Endothelial cell of hepatic sinusoid (primary cell): ENCODE measurements at regions not wholly inside any gene's neighbourhood (a gene's known extent, or its start where the extent isn't known, plus 50 kb on each side); places are given as distances from the start of the nearest gene placed in this dataset.

ENCODE experiments used
- in situ Hi-C: cut with HindIII; loops from 2 replicates; pipeline ENCODE4 v1.10.0; 2017; ENCODE audit warnings: low sequenced_read_pairs

DNA sequence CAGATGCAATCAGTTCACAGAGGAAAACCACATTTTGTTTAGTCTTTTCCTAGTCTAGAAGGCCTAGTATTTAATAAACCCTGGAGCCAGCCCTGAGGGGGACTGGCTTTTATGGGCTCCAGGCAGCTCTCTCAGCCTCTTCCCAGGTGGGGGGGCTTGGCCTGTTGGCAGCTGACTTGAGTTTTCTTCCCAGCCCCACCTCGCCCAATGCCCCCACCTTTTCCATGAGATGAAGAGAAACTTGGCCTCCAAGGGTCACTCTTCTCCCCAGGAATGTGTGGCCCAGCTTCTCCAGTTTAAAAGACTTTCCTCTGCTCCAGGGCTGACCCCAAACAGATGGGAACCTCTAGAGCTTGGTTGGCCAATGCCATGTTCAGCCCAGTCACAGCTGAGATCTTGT, 196.1 kb downstream of the BMP7 start:
- in situ Hi-C loops = no loop called here

DNA sequence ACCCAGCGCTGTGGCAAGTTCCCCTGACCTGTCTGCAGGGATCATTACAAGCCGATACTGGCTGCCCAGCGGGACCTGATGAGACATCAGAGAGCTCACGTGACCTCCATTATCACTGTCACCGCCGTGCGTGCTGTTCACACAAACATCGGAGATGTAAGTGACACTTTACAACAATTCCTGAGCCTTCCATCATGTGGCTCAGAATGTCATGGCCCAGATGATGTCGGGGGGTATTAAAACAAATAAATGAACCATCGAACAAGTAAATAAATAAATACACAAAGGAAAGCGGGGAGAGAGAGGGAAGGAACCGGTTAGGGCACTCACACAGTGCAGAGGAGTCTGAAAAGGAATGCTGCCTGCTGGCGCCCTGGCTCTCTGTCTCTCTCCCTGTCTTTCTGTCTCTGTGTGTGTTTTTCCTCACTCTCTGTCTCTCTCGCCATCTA, 195.1 kb downstream of the BMP7 start:
- in situ Hi-C loops = no loop called here

DNA sequence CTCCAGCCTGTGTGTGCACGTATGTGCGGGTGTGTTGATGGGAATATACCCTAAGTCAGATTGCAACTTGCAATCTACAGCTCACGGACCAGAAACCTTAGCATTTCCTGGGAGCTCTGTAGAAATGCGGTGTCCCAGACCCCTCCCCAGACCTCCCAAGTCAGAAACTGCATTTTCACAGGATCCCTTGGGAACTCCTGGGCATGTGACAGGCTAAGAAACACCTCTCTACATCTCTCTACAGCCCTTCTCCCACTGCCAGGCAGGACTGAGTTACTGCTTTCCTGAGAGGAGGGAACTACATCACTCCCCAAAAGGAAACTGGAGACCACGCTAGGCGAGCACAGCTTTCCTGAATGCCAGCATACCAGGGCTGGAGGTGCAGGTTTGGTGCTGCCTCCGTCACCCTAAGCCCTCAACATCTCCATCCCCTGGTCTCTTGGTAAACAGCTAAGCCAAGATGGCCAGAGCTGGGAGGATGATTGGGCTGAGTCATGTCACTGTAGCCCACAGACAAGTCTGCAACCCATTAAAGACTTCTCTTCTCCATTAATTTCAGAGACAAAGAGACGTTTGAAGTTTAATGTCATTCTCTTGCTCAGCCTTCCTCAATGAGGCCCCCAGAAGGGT, 194.4 kb downstream of the BMP7 start:
- in situ Hi-C loops = no loop called here

DNA sequence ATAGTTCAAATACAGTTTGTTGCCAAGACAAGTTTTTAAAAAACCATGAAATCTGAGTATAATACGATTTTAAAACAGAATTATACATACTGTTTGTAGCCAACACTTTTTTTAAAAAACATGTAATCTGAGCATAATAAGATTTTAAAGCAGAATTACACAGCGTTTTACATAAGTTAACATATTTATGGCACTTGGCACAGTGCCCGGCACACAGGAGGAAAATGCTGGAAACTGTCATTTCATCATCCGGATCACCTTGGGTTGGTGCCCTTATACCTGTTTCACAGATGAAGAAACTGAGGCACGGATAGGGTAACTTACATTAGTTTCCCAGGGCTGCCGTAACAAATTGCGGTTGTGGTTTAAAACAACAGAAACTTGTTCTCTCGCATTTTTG, 193.0 kb downstream of the BMP7 start:
- in situ Hi-C loops = no loop called here

DNA sequence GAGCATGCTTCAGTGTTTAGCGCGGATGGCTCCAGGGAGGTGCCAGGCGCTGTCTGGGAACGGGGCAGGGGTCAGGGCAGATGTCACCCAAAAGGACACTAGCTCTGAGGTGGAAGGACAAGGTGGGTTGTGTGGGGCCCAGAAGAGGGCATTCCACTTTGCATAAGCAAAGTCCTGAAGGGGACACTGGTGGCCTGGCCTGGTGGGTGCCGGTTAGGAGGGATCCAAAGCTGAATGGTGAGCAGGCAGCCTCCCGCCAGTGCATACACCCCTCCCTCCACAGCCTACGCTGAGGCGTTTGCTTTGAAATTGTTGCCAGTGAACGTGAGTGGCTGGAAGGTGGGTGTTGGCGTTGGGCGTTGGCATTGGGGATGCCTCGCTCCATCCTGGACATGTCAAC, 192.1 kb downstream of the BMP7 start:
- in situ Hi-C loops = no loop called here

DNA sequence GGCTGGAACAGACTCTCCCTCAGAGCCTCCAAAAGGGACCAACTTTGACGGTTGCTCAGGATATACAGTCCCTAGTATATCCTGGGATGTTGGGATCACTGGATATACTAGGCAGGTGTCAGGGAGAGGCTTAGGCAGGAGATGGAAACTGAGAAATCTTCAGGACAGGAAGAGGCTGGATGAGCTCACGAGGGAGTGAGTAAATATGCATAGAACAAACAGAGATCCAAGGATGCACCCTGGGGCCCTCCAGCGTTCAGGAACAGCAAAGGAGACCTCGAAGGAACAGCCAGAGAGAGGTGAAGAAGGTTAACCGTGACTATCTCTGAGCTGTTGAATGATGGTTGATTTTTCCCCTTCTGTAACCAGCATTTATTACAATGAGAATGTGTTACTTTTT, 191.3 kb downstream of the BMP7 start:
- in situ Hi-C loops = no loop called here

DNA sequence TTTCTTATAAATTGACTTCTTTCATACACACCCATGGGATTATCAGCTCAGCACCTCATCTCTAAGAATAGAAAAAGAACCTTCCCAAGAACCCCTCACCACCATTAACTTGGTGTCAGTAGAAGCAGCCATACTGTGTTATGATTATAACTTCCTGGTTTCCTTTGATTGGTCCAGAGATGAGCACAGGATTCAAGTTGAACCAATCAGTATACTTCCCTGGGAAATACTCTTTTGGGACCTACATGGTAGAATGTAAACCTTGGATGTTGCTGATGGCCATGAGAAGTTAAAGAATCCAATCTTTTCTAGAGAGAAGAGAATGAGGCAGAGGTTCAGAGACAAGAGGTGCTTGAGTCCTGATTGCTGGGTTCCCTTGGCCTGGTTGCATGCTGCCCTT, 190.8 kb downstream of the BMP7 start:
- in situ Hi-C loops = no loop called here

DNA sequence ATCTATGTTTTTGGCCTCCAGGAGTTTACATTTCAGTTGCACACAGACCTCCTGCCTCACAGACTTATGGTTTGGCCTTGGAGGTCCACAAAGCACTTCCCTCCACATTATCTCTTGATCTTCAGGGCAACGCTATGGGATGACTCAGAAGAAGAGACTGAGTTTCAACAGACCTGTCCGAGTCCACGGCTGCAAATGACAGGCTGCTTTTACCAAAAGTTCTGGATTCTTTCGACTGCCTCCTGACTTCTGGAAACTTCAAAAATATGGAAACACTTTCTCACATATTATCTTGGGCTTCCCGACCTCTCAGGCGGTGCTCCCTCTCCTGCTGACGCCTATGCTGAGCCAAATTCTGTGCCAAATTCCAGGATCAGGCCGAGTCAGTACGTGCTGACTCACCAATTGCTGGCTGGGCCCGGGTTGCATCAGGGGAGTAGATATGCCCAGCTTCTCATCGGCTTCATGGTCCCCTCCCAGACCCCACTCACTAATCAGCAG, 190.2 kb downstream of the BMP7 start:
- in situ Hi-C loops = no loop called here

DNA sequence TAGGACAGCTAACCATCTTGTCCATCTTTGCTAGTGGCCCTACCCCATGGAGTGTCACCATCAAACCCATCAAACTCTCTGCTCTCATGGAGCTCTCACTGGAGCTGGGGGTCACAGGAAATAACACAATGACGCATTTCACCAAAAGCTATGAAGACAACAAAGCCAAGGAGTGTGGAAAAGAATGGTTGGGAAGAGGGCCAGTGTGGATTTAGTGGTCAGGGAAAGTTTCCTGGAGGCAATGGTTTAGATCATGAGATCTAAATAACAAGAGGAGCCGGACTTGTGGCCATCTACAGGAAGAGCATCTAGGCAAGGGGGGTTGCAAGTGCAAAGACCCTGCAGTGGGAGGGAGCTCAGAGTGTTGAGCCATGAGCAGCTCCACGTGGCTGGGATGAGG, 189.5 kb downstream of the BMP7 start:
- in situ Hi-C loops = no loop called here

DNA sequence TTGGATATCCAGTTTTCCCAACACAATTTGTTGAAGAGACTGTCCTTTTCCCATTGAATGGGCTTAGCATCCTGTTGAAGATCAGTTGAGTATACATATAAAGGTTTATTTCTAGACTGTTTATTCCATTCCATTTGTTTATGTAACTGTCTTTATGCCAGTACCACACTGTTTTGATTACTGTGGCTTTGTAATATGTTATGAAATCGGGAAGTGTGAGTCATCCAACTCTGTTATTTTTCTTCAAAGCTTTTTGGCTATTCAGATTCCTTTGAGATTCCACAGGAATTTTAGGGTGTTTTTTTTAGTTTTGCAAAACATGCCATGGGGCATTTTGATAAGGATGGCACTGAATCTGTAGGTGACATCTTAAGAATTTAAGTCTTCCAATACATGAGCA, 188.3 kb downstream of the BMP7 start:
- in situ Hi-C loops = no loop called here

DNA sequence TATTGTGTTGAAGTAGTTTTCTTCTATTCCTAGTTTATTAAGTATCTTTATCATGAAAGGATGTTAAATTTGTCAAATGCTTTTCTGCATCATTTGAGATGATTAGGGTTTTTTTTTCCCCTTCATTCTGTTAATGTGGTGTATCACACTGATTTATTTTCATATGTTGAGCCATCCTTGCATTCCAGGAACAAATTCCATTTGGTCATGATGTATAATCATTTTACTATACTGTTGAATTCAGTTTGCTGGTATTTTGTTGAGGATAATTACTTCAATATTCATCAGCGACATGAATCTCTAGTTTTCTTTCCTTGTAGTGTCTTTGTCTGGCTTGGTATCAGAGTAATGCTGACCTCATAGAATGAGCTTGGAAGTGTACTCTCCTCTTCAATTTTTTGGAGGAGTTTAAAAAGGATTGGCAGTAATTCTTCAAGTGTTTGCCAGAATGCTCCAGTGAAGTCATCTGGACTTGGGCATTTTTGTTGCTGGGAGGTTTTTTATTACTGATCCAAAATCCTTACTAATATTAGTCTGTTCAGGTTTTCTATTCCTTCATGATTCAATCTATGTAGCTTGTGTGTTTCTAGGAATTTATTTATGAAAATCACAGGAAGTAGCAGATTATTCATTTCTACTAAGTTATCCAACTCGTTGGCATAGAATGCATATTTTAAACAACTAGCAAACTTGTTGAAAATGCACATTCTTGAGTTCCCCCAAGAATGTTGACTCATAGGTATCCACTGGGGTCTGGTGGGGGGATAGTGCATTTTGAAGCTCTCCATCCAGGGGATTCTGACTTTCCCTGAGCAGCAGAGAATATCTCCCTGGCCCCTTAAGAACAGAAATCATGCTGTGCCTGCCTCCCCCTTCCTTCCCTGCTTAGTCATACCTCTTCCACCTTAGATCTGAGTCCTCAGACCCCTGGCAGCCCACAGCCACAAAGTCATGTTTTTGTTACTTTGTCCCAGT, 187.1 kb downstream of the BMP7 start:
- in situ Hi-C loops = no loop called here

DNA sequence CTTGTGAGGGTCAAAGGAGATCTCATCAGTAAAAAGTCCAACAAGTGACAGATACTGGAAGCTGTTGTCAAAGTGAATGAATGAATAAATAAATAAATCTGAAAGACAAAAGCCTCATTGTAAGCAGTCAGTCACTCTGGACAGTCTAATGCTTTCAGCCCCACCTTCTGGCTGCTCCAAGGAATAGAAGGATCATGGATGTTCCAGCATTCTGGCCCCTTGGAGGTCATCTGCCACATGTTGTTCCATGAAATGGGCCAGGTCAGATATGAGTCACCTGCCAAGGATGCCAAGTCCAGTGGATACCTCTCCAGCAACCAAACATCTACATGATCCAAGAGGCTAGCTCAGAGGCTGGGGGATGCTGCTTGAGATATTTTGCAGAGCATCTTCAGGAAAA, 185.6 kb downstream of the BMP7 start:
- in situ Hi-C loops = no loop called here

DNA sequence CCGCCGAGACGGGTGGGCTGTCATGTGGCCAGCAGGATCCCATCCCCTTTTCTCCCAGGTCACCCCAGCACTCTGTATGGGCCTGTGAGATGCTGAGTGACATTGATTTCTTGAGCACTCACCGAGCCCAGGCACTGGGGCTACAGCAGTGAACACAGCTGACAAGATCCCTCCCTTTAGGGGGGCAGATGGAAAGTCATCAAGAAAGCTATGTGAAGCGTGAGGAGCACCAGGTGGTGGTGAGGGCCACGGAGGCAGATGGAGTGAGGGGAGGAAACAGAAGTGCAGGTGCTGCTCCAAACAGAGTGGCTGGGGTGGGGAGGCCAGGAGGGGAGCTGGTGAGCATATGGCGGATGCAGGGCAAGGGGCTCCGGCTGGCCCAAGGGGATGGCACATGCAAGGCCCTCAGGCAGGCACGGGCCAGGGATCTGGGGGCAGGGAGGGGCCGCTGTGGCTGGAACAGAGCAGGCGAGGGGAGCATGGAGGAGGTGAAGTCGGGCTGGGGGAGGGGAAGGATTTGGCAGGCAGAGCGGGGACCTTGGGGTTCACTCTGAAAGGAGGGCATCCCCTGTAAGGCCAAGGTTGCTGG, 184.0 kb downstream of the BMP7 start:
- in situ Hi-C loops = no loop called here

DNA sequence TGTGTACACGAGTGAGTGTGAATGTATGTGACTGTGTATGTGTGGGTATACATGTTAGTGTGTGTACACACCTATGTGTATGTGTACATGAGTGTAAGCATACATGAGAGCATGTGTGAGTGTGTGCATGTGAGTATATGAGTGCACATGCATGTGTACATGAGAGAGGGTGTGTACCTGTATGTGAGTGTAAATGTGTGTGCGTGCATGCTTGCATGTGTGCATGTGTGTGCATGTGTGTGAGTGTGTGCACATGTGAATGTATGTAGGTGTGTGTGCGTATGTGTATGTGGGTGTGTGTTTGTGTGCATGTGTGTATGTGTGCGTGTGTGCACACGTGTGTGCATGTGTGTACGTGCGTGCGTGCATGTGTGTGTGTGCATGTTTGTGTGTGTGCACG, 183.4 kb downstream of the BMP7 start:
- in situ Hi-C loops = no loop called here

DNA sequence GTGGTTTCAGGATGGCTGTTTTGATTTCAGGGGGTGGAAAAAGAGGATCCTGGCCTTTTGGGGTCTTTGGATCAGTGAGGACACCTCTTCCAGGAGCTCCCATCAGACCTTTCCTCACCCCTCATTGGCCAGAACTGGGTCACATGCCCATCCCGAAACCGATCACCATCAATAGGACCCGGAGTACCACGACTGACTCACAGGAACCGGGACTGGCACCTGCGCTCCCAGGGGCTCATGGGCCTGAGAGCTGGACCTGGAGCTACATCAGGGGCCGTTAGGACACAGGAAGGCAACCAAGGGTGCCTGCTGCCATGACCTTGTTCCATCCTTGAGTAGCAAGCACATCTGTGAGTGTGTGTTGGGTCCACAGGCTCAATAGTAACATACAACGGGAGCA, 180.4 kb downstream of the BMP7 start:
- in situ Hi-C loops = no loop called here

DNA sequence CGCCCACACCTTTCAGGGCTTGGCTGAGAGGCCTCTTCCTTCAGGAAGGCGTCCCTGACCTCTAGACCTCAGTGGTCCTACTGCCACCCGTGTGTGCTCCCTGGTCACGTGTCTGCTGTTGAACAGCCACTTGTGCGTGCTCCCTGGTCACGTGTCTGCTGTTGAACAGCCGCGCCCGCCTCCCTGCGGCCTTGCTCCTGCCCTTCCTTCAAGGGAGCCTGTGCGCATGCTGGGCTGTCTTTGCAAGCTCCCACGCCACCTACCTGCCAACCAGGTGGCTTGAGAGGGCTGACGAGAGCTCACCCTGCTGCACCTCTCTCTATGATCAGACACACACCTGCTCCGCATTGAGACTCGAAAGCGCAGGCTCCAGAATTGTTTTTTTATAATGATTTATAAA, 179.3 kb downstream of the BMP7 start:
- in situ Hi-C loops = no loop called here

DNA sequence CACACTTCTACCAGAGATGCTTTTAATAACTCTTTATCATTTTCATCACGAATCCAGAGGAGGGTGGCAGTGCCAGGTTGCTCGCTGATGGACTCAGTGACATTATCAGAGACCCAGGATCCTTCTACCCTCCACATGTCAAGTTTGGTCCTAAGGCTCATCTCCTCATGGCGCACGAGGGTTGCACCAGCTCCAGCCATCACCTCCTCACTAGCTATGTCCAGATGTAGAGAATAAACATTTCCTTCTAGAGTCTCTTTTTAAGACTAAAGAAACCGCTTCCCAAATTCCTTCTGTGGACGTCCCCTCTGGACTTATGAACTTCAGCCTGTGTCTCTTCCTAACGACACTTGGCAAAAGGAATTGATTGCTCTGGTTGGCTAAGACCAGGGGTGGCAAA, 178.7 kb downstream of the BMP7 start:
- in situ Hi-C loops = no loop called here

DNA sequence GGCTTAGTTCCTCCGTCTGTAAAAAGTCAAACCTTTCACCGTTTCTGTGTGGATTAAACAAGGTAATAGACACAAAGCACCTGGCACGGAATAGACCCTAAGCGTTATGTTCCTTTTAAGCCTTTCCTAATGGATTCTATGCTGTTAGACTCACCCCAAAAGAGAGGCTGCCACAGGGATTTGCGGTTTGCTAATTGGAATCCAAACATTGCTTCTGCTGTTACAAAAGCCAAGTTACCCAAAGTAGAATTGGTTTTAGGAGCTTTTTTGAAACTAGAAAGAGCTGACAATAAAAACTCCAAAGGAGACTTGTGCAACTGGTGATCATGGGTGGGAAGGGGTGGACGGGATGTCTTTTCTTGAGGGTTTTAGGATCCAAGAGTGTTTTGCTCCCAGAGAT, 178.0 kb downstream of the BMP7 start:
- in situ Hi-C loops = no loop called here

DNA sequence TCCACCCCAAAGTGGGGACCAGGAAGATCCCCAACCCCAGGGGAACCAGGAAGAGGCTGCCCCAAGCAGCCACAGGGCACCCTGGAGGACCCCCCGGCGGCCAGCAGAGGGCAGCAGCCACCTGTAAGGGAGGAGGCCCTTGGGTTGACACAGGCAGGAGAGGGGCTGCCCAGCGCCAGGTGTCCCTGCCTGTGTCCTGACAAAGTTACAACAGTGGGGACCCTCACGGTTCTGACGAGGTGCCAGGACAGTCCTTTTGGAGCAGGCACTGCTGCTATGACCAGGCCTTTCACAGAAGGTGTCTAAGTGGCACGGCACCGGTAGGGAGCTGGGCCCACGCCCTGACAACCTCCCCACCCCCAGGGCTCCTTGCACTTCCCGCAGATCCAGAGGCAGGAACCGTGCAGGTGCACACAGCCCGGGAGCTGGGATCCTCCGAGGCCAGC, 176.7 kb downstream of the BMP7 start:
- in situ Hi-C loops = no loop called here

DNA sequence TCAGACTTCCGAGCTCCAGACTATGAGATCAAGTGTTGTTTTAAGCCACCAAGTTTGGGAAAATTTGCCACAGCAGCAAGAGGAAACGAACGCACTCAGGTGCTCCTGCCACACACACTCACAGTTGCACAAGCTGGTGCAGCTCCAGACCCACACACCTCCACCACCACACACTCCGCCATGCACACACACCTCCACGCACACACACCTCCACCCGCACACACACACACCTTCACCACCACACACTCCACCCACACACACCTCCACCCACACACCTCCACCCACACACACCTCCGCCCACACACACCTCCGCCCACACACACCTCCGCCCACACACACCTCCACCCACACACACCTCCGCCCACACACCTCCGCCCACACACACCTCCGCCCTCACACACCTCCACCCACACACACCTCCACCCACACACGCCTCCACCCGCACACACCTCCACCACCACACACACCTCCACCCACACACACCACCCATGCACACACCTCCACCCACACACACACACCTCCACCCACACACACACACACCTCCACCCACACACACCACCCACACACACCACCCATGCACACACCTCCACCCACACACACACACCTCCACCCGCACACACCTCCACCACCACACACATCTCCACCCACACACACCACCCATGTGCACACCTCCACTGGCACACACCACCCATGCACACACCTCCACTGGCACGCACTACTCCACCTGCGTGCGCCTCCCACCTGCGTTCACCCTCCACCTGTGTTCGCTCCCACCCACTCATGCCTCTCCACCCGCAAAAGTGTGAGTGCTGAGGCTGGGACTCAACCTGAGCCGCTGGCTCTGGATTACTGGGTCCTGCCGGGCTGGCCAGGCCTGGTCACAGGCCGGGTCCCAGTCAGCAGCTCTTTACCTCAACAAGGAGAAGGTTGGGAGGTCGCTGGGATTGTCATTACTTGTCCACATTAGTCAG, 175.6 kb downstream of the BMP7 start:
- in situ Hi-C loops = no loop called here

DNA sequence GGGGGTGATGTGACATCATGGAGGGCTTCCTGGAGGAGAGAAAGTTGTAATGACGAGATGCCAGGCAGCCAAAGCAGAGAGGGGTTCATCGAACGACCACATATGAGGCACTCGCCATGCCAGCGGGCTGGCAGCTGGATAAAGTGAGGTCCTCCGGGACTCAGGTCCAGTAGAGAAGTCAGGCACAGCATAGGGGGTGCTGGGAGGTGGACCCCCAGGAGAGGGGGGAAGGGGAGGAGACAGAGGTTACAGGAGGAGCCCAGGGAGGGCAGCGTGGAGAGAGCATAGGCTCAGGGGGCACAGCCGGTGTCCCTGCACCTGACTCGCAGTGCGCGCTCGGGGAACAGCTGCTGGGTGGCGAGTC, 174.7 kb downstream of the BMP7 start:
- in situ Hi-C loops = no loop called here
